HPDE6-E6E7 (cell line): ENCODE measurements at regions not wholly inside any gene's neighbourhood (a gene's known extent, or its start where the extent isn't known, plus 50 kb on each side); places are given as distances from the start of the nearest gene placed in this dataset.
"Not testable (repeated sequence)": the region's sequence is repeated elsewhere in the genome, so short reads cannot be mapped to it uniquely, and the experiment has no call there.

Experiments
- DNase-seq: peaks from one replicate; pipeline ENCODE4 v3.0.0; 2011; ENCODE audit warnings: missing footprints; ENCODE audit errors: extremely low spot score

DNA sequence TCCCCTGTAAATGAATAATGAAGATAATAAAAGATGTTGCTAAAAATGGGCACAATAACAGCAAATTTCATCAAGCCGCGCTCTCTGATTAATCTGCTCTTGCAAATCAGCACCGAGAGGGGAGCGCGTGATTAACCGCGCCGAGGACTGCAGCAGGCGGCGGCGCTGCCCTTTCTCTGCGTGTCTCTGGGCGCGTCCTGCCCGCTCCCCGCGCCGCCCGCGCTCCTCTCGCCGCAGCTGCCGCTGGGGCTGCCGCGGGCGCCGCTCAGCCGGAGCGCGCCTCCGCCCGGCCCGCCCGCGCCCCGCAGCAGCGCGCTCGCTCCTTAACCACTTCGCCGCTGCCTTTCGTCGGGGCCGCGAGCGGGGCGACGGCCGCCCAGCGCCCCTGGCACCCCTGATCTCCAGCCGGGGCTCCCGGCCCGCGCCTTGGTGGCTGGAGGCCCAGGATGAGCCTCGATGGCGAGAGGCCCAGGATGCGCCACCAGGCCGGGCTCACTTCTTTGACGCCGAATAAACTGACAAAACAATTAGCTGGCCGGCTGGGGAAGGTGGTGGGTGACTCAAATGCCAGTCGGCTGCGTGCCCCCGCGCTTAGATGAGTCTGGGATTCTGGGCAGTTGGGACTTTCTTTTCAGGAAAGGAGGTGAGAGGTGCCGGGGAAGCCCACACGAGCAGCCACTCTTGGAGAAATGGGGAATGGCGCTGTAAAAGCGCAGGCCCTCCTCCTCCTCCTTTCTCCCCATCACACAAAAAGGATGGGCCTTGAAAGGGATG lies 221.4 kb upstream of the PKN2 start:
- DNase-seq, result peak; percentile 5

DNA sequence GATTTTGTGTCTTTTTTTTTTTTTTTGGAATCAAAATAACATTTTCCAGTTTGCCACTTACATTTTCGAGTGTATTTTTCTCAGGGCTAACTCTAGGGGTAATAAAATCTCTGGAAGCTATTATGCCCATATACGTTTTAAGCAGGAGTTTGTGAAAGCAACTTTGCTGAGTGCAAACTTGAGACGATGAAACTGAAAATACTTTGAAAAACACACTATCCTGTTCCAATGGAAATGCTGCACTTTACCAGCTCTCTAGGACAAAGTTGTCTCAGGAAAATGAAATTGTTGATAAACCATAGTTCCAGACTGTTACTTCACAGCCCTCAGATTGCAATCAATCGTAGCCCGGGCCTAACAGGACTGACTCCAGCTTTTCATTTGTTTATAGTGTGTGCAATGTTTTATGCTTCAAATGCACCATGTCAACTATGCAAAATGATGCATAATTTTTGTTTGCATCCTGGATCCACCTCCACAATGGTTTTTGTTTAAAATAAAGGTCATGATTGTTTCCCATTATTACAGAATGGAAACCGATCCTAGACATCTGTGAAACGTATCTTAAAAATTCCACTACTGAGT lies 220.6 kb upstream of the PKN2 start:
- no peak for DNase-seq

DNA sequence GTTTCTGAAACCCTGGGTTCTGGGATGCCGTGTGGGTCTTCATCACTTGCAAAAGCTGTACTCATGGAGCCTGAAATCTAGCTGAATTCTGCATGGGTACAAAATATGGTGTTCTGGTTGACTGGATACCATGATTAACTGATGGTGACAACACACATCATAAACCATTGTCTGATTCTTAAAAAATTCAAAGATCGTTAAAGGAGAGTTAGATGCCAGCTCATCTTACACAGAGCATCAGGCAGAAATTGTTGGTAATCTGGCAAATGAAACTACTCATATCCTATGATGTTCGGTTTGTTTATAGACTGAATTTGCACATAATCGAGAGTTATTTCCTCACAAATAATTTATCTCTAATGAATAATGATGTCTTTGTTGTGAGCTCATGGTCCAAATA lies 218.1 kb upstream of the PKN2 start:
- DNase-seq, result no peak

DNA sequence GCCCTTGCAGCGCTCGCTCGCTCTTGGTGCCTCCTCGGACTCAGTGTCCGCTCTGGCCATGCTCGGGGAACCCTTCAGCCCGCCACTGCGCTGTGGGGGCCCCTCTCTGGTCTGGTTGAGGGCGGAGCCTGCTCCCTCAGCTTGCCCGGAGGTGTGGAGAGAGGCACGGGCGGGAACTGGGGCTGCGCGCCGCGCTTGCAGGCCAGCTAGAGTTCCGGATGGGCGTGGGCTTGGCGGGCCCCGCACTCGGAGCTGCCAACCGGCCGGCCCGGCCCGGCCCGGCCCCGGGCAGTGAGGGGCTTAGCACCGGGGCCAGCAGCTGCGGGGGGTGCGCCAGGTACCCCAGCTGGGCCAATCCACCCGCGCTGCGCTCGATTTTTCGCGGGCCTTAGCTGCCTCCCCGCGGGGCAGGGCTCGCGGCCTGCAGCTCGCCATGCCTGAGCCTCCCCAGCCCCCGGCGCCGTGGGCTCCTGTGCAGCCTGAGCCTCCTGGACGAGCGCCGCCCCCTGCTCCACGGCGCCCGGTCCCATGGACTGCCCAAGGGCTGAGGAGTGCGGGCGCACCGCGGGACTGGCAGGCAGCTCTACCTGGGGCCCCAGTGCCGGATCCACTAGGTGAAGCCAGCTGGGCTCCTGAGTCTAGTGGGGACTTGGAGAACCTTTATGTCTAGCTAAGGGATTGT lies 217.0 kb upstream of the PKN2 start:
- no peak for DNase-seq

DNA sequence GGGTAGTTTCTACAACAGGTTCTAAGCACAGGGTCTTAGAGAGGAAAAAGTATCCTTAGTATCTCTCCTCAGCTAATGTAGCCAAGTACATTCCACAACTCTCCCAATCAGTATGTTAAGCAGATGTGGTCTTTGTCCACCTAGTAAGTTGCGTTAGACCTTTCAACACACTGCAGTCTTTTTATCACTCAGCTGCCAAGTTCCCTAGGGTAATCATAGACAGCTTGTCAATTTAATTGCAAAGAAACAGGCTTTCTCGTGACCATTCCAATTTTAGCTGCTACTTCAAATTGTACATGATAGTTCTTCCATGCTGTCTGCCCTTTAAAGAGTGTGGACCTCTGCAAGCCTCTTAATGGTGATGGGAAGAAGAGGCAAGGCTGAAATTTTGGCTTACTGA lies 211.8 kb upstream of the PKN2 start:
- no peak for DNase-seq

DNA sequence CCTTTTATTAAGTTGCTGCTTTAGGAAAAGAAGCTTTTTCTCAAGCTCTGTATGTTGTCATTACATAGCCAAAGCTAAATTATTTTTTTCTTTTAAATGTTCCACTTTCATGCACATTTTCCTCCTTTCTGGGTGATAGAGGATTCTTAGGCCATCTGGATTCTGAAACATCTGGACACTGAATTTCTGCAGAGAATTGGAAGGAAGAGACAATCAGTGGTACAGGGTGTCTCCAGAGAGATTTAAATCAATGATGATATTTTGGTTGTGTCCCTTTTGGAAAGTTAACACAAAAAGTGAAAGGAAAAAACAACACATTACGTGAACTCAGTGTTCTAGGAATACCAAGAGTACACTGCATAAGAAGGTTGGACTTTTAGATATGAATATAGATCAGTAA lies 211.4 kb upstream of the PKN2 start:
- no peak for DNase-seq

DNA sequence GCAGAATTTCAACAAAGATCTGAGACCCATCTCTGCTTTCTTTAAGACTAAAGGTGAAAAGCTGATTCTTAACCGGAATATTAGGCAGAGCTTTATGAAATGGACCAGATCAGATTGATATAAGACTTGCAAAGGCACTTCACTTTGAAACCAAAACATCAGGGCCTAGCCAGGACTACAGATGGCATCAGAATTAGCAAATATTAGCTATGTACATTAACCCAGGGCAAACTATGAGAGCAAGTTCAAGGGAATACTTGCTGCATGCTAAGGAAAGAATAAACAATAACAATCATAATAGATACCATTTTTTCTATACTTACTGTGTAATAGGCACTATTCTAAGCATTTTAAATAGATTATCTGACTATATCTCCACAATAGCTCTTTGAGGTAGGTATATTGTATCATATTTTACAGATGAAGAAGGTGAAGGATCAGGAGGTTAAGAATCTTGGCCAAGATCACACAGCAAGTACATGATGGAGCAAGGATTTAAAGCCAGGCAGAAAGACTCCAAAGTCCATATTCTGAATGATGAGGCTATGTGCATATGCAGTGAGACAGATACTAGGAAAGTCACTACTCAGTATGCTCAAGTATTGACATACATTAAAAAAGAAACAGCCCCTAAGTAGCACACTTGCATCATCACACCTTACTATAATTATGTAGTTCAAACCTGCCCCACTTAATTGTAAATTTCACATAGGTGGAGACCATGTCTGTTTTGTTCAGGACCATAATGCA lies 209.3 kb upstream of the PKN2 start:
- DNase-seq, result no peak

DNA sequence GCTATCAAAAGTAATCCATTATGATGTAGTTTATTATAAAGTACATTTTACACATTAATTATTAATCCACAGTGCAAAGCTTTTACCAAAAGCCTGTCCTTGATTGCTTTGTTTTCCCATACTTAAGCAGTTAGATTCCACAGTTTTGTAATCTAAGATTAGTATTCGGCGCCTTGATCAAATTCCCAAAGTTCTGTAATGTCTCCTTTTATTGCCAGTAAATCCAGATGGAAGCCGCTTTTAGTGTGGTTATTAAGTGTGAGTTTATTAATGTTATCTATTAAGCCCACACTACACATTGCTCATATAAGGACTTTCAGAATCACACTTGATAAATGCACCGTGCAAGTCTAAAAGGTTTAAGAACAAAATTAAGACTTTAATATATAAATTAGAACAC lies 199.2 kb upstream of the PKN2 start:
- DNase-seq, result no peak

DNA sequence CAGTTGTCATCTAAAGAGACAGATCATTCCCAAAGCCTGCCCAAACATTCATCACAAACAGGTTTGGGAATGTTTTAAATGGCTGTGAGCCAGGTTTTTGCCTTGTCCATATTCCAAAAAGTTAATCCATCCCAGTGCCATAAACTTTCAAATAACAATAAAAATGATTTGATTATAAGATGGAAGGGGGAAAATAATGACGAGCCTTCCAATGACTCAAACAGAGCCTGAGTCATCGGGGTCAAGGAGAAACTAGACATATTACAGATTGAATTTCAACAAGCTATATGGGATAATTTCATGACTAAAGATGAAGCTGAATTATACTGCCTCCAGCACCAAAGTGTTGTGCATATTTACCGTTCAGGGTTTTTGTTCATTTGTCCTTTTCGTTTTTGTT lies 195.8 kb upstream of the PKN2 start:
- no peak for DNase-seq

DNA sequence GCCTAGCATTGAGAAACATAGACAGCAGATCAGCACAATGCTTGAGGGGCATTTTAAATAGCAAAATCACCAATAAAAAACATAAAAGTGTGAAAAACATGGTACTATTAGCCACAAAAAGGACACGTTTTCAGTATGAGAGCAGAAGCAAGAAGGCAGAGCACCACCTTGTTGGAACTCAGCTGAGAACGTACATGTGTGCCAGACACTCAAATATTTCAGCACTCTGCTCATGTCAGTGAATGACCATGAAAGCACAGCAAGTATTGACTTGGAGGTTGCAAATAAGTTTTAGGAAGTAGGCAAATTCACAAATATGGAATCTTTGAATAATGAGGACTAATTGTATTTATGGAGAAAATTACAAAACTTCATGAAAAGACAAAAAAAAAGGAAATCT lies 193.4 kb upstream of the PKN2 start:
- no peak for DNase-seq

DNA sequence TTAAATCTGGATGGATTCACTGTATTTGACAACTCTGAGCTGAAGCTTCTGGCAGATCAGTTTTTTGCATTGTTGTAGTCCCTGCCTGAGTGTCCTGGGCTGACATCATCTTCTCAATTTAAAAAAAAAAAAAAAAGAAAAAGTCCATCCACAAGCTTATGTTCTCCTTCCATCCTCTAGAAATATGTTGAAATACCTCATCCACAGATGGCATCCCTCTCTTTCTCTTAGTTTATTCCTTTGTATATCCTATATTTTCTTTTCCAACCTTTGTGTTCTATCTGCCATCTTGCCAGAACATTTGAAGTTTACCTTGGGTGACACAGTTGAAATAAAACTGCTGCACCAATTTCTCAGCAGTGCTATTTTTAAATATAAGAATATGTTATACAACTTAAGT lies 184.4 kb upstream of the PKN2 start:
- no peak for DNase-seq

DNA sequence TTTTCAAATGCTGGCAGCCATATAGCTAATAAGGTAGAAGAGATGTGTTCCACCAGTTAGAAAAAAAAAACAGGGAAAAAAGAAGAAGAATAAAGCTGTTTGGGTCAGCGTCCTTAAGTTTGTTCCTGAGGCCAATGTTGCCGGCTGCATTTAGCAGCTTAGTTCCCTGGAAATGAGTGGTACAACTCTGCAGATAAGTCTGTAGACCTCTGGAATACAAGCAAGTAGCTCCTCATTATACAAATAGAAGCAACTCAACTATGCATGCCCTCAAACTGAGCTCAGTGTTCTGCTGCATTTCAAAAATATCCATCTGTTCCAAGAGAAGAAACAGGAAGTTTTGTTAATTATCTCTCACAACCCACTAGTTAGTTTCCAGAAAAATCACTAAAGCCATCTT lies 181.2 kb upstream of the PKN2 start:
- DNase-seq, result no peak

DNA sequence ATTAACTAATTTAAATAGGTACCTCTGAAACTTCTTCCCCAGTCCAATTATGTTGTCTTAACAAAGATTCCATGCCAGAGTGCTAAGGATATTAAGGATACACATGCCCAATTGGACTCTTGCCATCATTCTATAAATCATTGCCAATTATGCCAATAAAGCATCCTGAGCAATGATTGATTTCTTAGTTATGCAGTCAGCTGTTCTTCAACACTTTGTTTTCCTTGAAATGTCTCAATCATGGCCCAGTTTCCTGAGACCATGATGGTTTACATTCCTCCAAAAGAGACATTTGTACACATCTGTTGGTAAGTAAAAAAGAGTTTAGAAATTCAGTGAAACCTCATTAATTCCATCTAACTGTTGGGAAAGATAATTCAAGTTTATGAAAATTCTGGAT lies 180.4 kb upstream of the PKN2 start:
- DNase-seq, result no peak

DNA sequence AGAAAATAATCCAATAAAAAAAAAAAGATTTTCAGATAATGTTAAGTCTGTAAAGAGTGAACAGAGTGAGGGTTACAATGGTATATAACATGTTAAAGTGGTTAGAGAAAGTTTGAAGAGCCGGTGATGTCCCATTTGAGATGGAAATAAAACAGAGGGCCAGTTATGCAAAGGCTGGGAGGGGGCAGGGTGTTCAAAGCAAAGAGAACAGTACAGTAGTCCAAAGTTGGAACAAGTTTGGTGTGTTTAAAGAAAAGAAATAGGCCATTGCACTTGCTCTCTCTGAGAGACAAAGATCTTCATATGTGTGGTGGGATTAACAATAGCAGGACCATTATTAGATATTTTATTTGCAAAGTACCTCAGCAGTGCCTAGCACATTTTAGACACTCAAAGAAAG lies 179.5 kb upstream of the PKN2 start:
- DNase-seq, result no peak

DNA sequence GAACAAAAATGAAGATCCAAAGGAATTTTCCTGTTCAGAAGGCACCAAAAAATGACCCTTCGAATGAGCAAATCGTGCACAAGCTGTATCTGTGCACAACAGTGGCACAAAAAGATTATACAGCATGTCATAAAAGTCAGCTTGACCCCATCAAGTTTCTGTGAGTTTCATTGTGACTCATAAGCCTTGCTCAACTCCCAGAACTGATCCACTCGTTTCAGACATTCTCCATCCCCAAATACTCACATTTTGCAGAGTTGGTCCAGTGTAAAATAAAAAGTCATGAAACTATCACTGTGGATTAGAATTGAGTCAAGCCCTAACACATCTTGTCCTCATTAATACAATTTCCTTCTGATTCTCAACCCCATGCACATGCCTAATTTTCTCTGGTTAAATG lies 174.7 kb upstream of the PKN2 start:
- DNase-seq, result no peak

DNA sequence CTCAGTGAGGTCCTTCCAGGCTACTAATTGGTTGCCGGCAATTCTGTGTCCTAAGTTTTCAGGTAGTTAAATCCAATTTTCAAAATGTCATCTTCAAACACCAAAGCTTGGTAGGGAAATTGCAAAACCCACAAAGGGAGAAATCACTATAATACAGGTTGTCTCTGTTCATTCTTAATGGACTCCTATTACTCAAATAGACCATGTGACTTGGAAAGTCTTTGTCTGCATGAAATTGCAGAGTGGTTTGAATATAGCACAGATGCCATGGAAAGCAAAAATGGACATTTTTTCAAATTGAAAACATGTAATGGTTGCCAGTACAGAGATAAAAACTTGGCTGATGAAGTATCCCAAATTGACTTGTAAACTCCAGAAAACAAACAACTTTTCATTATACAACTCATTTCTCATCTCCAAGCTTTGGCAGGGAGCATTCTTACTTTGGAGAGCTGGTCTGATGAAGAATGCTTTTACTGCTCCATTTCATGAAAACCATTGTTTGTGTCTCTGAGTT lies 169.5 kb upstream of the PKN2 start:
- DNase-seq, result no peak

DNA sequence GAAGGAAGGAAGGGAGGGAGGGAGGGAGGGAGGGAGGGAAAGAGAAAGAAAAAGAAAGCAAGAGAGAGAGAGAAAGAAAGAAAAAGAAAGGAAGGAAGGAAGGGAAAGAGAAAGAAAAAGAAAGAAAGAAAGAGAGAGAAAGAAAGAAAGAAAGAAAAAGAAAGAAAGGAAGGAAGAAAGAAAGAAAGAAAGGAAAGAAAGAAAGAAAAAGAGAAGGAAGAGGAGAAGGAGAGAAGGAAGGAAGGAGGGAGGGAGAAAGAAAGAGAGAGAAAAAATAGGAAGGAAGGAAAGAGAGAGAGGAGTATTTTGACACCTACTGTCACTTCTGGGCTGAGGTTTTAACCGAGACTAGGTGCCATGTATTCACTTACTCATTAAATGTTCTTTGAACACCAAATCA lies 166.6 kb upstream of the PKN2 start:
- not testable (repeated sequence) for DNase-seq

DNA sequence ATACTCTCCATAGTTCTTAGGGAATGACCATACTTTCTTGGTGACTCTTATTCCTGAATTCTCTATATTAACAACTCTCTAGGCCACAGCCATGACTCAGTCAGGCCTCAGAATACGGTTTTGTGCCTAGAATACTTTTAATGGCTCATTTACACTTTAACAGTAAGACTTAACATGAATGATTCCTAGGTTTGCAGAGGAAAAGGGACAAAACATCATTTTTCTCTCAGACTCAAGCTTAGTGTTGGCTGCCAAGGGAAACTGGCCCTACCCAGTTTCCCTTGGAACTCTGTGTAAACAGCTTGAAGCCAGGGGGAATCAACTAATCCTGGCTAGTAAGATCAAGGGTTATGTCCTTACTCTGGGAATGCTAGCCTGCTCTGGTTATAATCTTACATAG lies 164.9 kb upstream of the PKN2 start:
- no peak for DNase-seq

DNA sequence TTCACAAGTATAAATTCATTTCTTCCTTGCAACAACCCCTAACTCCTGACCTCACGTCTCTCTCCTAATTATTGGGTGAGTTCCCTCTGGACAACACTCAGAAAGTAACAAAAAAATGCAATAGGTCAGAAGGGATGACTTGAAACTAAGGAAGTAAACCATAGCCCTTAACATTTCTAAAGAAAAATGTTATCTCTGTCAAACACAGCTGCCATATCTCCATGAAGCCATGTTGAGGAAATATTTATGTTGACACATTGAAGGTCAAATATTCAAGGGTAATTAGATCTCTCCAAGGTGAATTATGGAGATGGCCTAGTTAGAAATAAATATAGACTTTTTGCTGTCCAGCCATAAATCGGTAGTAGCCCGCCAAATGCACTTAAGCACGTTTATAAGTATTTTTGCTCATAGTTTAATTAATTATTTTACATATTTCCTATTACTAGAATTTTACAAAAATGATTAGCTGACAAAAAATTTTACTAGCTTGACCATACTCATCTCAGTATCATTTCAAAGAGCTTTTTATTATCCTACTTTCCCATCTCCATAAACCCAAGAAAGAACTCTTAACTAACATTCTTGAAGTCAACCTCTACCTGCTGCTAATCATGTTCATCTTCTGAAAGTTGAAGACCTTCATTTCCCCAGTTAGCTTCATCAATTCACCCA lies 160.1 kb upstream of the PKN2 start:
- DNase-seq, result no peak

DNA sequence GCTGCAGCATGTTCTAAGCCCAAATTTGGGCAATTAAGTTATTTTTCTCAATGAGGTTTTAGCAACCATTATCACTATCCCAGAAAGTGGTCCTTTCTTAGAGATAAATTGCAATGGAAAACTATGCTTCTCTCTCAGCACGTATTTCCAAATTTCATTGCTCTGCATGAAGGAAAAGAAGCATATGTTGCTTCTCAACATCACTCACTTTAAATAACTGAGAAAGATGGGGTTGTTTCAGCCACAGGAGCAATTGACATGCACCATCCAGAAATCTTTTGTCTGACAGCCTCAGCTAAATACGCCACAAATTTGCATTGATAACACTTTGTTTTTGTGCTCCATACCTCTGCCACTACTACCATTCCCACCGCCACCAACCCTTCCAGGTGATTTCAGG lies 157.6 kb upstream of the PKN2 start:
- no peak for DNase-seq

DNA sequence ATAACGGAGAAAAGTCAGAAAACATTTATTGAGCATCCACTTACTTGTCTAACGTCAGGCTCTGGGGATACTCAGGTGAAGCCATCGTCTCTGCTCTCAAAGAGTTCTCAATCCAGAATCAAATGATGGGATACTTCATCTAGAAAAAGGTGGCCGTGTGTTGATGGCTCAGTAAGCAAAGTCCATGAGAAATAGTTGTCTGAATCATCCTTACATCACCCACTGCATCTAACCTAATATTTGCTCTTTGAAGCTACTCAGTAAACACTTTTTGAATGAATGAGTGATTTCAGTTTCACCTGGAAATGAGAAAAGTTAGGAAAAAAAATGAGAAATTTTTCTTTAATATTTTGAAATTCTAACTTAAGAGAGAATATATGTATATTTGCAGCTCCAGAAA lies 155.3 kb upstream of the PKN2 start:
- DNase-seq, result no peak

DNA sequence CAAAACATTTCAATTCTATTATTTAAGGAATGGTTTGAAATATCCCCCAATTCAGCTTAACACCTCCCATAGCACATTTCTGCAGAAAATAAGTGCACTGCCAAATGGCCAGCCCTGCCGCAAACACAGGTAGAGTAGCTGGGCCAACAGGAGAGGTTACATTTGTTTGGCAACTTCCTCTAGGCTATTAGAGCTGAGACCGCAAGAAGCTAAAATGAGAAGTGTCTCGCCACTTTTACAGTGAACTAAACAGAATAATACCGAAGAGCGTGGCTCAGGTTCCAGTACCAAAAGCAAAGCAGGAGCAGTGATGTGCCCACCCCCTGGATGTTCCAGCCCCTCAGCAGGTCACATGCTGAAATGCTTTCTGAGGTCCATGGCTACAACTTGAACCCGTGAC lies 154.5 kb upstream of the PKN2 start:
- no peak for DNase-seq
